ENCODE measurements at regions not wholly inside any gene's neighbourhood (a gene's known extent, or its start where the extent isn't known, plus 50 kb on each side); places are given as distances from the start of the nearest gene placed in this dataset.
"Not testable (repeated sequence)": the region's sequence is repeated elsewhere in the genome, so short reads cannot be mapped to it uniquely, and the experiment has no call there.

DNA sequence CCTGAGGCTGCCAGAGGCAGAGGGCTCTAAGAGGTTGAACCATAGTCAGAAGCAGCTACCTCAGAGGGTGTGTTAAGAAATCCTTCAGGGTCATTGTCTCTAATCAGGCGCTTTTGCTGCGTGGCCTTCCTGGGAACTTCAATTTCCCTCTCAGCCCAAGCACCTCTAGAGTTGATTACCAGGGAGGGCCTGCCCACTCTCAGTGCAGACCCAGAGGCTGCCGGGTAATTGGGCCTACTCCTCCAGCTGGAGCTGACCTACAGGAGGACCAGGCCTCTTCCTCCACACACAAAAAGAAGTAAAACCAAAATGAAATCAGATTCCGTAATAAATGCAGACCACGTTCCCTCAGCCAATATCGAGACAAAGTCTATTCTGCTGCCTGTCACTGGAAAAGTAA, 305.0 kb upstream of the CCL2 start:
- DNase-seq, result no peak

DNA sequence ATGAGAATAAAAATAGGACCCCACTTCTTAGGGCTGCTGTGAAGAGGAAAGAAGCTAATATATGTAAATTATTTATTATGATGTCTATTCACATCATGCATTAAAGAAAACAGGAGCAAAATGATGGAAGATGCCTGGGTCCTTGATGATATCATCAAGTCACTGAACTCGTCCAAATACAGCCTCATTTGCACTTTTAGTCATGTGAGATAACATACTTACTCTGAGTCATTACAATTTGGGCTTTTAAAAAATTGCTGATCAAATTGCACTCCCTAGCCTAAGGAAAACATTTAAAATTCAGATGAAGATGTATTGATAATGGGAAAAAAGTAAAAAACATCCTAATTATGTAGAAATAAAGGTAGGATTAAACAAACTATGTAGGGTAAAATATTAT, 302.7 kb upstream of the CCL2 start:
- no peak for DNase-seq

DNA sequence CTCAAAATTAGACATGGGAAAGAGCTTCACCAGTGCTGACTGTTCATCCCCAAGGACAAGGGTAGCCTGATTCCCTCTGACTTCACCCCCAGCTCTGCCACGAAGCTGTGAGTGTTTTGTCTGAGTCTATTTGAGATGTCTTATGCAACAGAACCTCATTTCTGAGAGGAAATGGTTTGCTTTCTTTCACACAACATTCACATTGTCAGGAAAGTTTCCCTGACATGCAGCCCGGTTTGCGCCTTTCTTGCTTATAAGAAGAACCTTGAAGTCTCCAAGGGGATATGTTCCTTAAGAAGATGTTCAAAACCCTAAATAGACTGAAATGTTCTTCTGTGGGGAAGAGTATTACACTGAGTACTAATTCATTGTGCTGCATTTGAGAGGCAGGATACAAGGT, 300.5 kb upstream of the CCL2 start:
- DNase-seq, result no peak

DNA sequence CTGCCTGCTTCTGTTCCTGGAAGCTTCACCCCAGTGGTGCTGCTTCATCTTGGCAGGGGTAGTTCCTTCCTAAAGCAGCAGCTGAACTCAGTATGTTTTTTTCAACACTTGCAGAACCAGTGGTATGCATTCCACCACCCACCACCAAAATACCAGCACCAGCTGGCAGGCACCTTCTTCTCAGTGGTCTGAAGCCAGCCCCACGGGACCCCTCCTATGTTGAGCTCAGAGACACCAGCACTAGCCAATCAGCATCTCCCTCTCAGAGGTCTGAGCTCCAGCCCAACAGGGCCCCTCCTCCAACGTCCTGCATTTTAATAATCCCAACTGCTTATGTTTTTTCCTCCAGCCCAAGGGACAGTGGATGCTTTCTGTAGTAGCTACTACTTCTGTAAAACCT, 299.6 kb upstream of the CCL2 start:
- DNase-seq, result no peak

DNA sequence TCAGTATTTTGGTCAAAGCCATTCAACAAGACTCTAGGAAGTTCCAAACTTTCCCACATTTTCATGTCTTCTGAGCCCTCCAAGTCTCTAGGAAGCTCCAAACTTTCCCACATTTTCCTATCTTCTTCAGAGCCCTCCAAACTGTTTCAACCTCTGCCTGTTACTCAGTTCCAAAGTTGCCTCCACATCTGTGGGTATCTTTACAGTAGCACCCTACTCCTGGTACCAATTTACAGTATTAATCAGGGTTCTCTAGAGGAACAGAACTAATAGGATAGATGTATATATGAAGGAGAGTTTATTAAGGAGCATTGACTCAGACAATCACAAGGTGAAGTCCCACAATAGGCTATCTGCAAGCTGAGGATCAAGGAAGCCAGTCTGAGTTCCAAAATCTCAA, 296.0 kb upstream of the CCL2 start:
- not testable (repeated sequence) for DNase-seq

DNA sequence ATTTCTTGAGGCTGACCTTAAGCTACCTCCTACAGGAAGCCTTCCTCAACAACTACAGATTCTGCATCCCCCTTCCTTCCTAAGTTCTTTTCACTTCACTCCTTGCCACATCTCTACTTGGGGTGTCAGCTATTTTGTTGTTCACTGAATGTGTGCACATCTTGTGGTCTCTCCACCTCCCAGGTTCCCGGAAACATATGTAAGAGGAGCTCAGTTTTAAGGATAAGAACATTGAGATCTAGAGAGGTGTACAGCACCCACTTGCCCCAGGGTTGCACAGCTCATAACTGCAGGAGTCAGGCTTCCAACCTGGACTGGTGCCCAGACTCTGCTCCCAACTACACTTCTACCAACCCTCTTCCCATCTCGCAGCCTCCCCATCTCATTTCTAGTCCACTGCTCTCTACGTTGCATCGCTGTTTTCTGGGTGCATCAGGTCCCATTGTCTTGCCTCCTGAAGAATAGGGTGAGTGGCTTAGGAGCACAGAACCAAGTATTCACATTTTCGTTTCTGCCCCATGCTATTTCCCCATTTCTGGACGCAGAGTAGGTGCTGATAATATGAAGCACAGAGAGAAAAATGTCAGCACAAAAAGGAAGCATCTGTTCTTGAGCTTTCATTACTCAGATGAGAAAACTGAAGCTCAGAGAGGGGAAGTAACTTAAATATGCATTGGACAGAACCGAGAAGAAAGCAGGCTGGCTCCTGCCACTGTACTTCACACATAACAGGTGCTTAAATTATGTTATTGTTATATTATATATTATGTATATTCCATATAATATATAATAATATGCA, 292.0 kb upstream of the CCL2 start:
- DNase-seq, result no peak

DNA sequence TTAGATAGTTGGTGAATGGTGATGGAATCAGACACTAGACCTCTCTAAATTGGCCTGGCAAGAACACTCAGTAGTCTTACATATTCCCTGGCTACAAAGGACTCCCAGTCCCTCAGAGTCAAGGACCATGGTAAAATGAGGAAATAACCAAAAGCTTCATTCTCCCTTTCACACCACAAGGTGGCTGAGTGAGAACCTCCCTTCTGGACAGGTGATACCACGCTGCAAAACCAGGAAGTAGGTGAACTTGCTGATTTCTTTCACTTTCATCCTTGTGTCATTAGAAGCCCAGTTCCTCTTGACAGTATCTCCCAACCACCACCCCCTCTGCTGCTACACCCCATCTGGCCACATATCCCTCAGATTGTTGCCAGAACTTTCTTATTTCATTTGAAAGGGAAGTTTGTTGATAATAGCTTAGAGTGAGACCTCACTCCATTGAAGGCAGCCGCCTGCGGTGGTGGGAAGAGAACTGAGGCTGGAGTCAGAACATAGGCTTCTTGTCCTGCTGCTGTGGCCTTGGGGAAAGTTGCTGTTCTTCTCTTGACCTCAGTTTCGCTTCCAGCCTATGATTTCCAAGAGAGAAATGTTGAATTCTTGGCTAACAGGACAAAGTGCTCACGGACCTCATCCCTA, 290.6 kb upstream of the CCL2 start:
- DNase-seq, result no peak

DNA sequence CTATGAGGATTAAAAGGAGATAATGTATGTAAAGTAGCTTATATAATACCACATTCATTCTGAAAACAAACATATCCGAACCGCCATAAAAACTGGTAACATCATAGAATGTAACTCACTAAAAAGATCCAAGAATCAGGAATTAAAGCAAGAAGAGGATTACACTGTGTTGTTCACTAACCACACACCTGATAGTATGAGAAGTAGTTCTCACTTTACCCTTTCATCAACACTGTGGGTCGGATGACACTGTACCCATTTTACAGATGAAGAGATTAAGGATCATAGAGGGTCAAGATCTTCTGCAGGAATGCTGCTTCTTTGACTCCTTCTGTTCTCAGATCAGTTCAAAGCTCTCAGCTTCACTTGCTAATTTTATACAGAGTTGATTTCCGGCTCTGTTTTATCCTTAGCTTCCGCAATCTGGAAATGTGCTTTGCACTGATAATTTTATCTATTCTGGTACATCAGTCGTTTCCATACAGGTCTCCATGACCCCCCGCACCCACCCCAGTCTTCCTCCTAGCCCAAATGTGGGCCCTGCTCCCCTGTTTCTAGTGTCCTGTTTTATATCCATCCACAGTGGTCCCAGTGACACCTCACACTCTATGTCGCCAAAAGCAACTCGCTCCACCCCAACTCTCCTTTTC, 288.6 kb upstream of the CCL2 start:
- DNase-seq, result no peak

DNA sequence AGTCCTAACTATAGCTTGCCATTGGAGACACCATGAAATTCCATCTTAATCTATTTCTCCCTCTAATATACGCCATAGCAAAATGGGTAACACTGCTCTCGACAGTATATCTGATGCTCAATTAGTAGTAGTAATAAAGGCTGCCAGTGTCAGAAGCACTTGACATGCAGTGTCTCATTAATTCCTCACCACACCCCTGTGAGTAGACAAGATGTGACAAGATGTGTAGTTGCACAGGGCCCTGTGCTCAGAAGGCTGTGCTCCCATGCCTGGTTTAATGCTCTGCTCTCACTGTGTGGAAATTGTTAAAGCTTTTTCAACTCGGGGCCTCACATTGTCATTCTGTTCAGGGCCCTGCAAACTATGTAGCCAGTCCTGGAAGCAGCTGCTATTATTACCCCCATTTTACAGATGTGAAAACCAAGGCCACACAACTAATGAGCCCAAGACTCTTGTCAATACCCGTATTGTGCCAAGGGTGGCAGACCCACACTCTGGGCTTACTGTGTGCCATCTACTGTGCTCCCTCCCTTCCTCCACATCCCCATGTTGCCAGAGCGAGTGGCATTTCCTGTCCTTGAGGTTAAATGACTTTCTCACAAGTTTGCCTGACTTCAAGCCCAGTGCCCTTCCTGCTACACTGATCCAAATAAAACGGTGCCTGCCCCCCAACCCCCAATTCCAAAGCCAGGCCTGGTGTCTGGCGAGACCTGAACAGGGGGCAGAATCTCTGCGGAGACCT, 287.3 kb upstream of the CCL2 start:
- no peak for DNase-seq

DNA sequence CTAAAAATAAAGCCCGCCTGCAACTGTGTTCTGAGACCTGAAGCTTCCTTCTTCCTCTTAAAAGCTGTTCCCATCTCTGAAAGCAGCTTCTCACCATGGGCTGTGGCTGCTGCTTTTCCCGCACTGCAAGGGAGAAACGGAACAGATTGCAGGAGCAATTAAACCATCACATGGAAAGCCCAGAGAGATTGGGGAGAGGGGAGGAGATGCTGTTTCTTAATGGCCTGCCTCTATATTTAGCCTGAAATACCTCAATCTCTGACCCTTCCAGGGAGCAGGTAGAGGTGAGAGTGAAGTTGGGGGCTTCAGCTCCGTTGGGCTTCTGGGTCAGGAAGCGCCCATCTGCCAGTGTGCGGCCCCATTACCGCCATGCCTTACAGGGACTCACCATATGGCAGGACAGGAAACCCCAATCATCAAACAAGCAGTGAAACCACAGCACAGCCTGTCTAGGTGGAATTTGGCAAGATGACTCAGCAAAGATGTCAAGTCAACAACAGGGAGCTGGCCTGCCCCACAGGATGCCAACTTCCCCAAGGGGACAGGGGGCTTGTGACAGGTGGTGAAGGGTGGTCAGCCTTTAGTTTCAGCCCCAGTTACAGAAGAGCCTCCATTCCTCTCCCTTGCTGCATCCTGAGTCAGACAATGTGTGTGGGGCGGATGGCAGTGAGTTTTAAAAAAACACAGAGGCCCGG, 286.6 kb upstream of the CCL2 start:
- no peak for DNase-seq

DNA sequence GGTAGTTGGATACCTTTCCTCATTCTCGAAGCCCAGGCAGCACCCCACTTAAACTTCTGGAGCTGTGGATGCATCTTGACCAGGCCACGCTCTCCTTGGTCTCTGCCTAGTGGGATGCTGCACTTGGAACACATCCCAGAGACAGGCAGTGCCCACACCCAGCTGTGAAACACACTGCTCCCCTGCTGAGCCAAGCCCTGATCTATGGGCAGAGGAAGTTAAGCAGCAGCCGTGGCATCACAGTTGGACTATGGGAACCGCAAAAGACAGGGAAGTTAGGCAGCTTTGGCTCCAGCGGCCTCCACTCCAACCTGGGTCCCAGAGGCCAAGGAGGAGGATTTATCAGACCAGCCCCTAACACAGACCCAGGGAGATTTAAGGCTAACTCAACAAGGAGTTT, 284.8 kb upstream of the CCL2 start:
- no peak for DNase-seq

DNA sequence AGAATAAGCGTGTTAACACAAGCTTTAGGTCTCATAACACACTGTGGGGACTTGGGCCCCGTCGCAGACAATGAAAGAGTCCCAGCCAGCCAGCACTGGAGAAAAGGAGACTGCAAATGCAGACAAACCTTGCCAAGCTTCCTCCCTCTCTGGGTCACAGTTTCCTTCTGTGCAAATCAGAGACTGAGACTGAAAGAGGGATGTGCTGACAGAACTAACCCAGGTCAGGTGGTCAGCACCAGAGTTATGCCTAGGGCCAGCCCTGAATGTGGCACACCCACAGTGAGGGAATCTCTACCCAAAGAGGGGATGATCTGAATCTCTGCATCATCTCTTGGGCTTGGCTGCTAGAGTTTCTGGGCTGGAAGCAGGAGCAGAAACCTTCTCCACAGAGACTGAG, 282.3 kb upstream of the CCL2 start:
- DNase-seq, result no peak

DNA sequence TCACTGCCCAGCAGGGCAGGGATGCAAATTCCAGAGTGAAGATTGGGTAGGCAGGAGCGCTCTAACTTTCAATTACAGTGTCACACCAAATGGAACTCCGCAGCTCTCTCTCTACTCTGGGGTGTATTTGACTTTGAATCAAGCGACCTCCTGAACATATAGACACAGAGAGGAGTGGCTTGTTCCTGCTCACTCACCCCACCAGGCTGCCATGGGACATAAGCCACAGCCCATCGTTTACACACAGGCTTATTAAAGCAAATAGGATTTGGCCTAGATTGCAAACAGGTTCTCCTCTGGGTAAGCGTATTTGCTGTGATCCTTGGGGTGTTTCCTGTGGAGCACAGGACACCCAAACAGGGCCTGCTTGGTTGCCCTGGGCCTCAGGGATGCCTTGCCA, 281.6 kb upstream of the CCL2 start:
- no peak for DNase-seq

DNA sequence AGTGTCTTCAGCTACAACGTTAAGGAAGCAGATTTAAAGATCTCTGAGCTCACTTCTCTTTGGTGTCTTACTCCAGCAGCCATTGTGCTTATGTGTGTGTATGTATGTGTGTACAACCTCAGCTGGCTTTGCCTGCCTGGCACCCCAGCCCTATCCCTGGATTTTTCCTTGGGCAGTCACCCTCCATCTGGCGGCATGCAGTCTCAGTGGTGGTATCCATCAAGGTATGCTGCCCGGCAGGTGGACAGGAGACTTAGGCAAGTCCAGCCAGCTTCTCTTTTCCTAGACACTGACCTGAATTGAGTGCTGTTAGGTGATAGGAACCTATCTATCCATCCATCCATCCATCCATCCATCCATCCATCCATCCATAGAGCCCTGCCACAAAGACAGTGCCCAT, 280.8 kb upstream of the CCL2 start:
- no peak for DNase-seq

DNA sequence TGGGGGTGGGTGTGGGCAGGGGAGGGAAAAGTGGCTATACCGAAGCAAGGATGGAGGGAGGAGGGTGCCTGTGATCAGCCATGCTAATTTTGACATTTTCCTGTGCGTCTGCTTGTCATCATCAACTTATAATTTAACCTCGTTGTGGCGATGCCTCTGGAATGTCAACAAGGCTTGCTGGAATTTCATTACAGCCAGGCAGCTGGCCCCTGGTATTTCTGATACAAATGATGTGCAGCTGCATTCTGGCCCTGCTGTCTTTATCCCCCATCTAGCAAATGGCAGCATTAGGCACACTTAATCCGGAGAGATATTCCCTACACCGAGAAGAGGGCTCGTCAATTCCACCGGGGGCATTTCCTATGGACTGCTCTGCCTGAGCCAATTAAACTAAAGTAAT, 278.3 kb upstream of the CCL2 start:
- no peak for DNase-seq

DNA sequence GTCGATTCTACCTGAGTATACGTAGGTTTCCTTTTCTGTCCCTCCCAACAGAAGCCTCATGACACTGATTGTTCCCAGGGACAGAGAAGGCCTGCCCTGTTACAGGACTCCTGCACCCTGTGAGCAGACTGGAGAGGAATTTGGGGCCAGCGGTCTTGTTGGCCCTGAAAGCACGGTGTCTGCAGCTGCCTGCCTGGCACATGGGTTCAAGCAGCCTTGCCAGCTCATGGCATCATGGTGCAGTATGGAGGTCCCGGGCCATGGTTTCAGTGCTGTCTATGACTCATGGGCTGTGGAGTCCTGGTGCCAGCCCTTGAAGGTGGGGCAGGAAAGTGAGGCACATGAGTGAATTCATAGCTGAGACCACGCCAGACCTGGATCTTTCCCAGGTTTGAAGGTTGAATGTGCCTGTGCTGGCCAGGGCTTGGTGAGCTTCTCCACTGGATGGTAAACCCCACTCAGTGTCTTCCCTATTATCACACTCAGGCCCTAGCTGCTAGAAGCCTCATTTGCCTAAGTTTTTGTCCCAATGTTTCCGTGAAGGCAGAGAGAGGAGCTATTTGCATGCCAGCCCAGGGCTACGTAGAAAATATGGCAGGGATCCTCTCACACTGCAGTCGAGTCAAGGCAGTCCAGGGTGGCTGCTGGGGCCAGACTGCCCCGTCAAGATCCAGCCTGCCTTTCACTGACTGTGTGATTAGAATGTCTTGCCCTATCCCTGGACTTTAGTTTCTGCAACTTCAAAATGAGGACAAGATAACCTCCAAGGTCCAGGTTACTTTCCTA, 277.2 kb upstream of the CCL2 start:
- DNase-seq, result no peak

DNA sequence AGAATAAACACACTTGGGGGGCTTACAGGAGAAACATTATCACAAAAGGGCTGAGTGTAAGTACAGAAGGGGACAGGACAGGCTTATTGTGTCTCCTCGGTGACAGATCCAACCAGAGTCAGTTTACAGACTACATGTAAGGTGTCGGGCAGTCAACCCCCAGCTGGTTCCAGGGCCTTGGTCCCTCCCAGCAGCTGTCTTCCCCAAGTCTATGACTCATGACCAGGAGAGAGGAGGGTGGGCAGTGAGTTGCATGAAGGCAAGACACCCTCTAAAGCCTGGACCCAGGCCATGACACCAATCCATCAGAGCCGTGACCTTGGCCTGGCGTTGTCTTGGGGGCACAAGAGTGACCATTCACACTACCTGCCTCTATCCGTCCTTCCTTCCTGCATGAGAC, 276.2 kb upstream of the CCL2 start:
- DNase-seq, result no peak

DNA sequence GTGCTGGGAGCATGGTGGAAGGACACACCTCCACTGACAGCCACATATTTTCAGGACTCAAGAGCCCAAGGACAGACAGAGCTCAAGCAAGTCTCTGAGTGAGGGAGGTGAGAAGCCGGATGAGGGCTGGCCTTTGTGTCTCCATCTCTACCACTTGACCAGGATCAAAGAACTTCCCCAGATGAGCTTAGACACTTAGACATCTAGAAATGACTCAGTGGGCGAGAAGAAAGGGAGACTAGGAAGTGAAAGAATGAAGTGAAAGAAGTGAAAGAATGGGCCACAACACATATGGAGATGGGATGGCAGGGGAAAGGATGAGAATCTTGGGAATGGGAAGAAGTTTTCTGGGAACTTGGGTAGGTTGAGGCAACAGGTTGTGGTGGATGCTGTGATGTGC, 274.9 kb upstream of the CCL2 start:
- DNase-seq, result no peak

DNA sequence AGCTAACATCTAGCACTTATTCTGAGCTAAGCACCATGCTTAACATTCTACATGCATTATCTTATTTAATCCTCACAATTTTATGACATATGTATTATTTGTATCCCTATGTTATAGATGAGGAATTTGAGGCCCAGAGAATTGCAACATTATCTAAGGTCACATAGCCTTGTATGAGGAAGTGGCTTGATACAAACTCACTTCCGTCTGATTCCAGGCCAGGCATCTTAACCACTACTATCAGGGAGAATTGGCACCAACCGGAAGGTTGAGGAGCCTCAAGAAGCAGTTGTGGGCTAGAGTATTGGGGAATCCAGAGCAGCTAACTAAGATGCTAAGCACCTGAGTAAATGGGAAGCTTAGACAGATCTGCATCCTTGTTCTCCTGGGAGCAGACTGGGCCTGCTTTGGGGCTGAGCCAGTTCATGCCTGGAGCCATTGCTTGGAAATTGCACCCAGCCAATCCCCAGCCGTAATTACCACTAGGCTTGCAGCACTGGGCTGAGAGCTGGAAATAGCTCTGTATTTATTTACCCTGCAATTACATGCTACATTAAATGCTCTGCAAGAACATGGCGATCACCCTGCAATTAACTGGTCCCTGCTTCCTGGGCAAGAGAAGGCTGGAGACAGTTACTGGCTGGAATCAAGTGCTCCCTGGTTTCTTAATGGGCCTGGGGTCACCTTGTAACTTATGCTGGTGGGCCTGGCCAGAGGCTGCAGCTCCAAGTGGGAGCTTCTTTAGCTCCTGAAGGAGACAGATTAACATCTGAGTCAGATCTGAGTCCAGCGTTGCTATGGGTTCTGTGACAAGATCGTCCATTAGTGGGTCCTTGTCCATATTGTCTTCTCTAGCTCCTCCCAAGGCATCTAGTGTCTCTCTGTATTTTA, 273.1 kb upstream of the CCL2 start:
- DNase-seq, result no peak

DNA sequence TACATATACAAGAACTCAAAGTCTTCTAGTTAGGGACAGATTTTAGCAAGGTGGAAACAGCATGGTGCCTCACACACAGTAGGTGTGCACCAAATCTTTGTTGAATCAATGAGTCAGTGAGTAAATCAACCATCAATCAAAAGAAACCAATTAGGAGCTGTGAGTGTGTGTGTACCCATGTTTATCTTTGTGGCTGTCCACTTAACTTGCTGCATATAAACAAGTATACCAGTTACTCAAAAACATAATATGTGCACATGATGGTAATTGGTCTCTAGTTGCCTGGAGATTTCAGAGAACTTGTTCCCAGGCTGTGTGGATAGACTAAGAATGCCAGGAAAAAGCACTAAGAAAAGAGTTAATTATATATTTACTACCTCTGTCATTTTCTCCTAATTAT, 272.2 kb upstream of the CCL2 start:
- no peak for DNase-seq

Data from T1000 (cell line).